ENCODE measurements at regions not wholly inside any gene's neighbourhood (a gene's known extent, or its start where the extent isn't known, plus 50 kb on each side); places are given as distances from the start of the nearest gene placed in this dataset.

GRCh38 chr1:239840336-239840735, 251.3 kb upstream of the FMN2 start:
- DNase-seq = no peak

DNA sequence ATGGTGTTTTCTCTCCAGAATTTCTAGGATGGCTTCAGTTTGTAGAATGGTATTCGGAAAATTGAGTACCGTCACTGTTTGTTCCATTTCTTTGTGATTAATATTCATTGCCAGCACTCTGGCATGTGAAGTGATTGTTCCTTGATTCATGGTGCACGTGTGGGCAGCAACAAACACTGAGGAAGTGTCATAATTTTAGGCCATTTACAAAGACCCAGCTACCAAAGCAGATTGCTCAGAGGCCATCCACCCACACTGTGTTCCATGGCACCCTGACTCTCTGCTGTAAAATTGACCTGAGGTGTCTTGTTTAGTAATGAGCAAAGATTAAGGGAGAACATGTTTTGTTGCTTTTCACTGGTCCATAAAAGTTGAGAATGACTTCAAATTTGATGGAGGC, 250.9 kb upstream of the FMN2 start:
- no peak for DNase-seq

GRCh38 chr1:239841631-239842030, 250.1 kb upstream of the FMN2 start:
- DNase-seq = no peak

- DNase-seq = no peak
Measured at GRCh38 chr1:239843541-239843940, 248.1 kb upstream of the FMN2 start.

DNA sequence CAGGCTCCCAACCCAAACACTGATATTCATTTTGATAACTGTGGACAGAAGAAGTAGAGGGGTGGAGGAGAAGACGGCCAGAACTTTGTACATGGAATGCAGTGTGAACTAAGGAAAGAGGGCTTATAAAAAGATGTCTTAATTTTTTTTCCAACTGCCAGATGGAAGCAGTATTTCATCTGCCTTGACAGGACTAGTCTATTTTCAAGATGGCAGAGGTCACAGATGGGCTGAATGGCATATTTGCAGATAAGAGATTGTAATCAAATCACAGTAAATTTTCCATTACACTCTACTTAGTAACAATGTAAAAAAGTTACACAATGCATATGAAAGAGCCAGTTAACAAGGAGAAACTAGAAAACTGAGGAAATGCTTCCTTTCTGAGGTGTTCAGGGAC, 246.8 kb upstream of the FMN2 start:
- no peak for DNase-seq

DNA sequence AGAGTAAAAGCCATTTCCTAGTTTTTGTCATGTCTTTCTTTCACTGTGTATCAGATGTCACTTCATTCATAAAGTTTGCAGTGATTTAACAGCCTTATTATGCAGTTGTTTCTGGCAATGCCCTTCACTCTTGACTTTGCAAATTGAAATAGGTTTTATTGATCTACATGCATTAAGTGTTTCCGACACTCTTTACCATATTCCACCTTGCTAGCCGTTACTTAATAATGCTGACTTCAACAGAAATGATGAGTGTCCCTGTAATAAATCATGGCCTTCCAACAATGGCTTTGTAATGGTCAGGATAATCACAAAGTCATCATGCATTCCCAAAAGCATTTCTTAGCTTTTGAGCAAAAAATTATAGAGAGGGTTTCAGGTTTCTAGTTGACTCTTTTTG, 236.8 kb upstream of the FMN2 start:
- DNase-seq = no peak

DNA sequence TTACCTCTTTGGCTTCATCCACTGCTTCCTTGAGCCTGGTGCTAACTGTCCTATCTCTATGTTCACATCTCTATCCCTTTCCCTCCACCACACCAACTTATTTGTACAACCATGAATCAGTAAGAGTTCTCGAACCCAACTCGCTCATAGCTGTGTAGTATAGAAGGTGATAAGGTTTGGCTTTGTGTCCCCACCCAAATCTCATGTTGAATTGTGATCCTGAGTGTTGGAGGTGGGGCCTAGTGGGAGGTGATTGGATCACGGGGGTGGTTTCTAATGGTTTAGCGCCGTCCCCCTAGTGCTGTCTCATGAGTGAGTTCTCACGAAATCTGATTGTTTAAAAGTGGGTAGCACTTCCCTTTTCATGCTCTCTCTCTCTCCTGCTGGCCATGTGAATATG, 235.6 kb upstream of the FMN2 start:
- DNase-seq = no peak

DNA sequence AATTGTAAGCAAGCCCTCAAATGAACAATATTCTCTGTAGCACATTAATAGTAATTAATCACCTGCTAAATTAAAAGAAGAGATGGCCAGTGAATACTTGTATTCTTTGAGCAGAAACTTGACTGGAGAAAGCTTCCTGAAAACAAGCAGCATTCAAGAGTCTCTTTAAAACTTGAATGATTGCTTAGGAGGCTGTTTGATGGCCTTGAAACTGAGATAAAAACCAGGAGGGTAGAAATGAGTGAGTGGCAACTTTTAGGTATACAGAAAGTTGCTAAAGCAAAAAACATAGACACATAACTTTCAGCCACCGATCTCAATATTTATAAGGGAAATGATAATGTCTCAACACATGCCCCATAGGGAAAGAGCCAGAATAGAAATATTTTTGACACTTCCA, 234.8 kb upstream of the FMN2 start:
- DNase-seq = no peak

DNA sequence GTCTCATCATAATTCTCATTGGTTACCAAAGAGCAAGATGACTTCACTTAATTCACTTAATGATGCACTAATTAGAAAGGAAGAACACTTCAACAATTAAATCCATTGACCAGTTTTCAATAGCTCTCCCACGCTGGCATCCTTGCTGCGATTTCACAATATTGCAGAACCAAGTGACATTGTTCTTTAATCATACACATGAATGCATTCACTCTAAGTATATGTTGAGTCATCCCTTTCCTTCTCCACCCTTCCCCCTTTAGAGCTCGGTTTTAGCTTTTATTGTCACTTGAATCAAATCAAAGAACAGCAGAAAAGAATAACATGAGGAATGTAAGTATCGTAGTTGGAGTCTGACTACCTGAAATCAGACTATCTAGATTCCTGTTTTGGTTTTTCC, 233.6 kb upstream of the FMN2 start:
- DNase-seq = no peak

- DNase-seq = no peak
Measured at GRCh38 chr1:239858529-239858928, 233.2 kb upstream of the FMN2 start.

- no peak for DNase-seq
Measured at GRCh38 chr1:239861985-239862384, 229.7 kb upstream of the FMN2 start.

GRCh38 chr1:239868058-239868832, 223.4 kb upstream of the FMN2 start:
- DNase-seq = no peak

DNA sequence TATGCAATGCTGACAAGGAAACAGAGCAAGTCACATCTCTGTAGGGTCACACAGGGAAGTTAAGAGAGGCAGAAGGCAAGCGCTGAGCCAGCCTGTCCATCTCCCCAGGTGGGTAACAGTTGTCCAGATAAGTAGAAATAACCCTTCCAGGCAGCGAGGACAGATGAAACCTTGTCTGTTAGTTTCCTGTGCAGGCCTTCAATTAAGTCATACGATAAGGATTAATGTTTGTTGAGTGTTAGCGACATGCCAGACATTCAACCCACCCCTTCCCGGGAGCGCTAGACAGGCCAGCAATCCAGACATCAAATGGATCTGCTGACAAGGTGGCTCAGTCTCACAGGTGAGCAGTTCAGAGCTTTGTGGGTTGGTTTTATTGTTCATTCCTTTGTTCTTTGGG, 221.5 kb upstream of the FMN2 start:
- no peak for DNase-seq

- no peak for DNase-seq
Measured at GRCh38 chr1:239872626-239873025, 219.1 kb upstream of the FMN2 start.

GRCh38 chr1:239874831-239875230, 216.9 kb upstream of the FMN2 start:
- DNase-seq = no peak

DNA sequence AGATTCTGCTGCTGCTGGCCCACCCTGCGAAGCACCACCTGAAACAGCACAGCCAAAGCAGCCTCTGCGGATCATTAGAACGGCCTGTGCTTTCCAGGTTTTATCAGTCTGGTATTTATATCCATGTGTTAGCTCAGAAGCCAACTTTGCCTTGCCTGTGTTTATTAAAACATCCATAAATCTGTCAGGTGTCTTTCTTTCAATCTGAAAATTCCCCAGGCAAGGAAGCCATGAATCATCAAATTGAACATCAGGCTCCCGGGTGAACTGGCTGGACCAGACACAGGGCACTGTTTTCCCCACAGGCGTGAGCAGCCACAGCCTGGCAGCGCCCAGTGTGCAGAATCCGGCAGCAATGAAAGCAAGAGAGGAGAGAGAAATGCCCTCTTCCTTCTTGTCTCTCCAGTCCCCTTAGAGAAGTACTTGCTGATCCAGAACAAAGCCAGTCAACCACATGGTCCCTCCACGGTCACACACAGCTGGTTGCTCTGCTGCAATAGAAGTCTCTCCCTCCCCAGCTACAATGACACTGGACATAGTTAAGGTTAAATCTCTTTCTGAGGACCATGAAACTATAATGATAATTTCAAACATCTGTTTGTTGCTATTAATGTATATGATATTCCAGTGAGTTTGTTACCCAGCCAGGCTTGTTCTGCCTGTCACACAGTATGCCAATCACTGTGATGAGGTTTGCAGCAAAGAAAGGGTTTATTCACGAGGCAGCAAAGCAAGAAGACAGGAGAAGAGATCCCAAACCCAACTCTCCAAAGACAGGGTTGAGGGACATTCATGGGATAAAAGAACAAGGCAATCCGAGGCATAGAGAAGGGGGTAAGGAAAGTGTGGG, 212.1 kb upstream of the FMN2 start:
- DNase-seq = no peak

DNA sequence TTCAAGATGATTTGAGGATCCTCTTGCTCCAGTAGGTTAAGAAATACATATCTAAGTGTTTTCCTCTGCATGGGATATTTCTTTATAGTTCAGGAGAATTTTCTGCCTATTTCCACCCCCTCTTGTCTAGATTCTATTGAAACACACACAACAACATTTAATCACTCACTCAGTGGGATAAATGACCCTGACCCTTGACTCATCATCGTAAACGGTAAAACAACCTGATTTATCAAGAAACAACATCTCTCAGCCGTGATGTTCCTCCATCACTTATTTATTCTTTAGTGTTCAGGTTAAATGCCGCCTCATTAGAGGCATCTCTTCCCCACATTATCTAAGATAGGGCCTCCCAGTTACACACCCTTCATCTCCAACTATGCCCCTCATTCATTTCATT, 208.7 kb upstream of the FMN2 start:
- DNase-seq = no peak

DNA sequence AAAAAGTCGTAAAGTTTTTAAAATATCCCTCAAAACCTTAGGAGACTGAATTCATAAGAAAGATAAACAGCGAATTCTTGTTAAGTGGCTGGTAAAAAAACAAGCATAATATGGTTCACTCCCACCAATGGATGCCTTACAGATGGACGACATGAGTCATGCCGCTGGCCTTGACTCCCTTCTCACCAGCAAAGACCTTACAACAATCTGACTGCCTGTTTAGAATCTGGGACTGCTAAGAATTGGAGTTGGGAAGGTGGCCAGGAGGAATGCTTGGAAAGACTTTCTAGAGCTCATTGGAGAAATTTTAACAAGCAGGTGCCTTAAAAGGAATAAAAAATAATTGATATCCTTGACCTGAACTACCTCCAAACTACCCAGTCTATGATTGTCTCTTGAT, 206.9 kb upstream of the FMN2 start:
- DNase-seq = no peak

DNA sequence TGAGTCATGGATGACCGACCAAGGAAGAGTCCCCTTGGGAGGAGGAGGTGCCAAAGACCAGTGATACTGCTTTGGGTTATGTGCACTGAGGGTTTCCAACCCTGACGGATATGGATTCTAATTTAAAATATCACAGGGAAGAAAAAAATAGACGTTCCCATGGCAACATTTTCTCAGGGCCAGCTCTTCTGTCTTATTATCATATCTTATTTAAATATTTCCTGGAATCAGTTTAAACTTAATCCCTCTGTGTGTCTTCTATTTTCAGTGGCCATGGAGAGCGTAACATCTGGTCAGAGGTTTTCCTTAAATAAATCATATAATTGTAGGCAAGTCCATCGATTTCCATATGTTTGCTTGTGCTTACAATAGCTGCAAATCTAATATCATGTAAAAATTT, 205.4 kb upstream of the FMN2 start:
- DNase-seq = no peak

DNA sequence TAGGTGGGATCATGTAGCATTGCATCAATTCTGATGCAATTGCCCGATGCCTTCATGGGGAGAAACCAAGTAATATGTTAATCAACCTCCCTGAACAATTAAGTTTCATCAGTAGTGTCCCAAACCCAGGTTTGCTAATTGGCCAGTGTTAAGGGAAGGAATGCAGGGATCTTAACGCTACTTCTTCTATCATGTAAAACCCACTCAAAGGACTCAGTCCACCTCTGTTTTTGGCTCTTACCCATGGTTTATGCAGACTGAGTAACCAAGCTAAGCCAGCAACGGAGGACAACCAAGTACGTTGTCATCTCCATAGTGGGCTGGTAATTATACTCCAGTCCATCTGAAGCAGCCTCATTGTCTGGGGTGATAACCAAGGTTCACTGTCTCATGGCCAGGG, 203.0 kb upstream of the FMN2 start:
- DNase-seq = no peak

GRCh38 chr1:239891621-239892358, 199.9 kb upstream of the FMN2 start:
- no peak for DNase-seq

- no peak for DNase-seq
Measured at GRCh38 chr1:239892602-239893001, 199.1 kb upstream of the FMN2 start.

GRCh38 chr1:239893127-239893731, 198.5 kb upstream of the FMN2 start:
- no peak for DNase-seq

Measured in CD4-positive, alpha-beta T cell treated with Interferon alpha-2 for 1 hour (primary cell).